ENCODE measurements at regions not wholly inside any gene's neighbourhood (a gene's known extent, or its start where the extent isn't known, plus 50 kb on each side); places are given as distances from the start of the nearest gene placed in this dataset.

DNA sequence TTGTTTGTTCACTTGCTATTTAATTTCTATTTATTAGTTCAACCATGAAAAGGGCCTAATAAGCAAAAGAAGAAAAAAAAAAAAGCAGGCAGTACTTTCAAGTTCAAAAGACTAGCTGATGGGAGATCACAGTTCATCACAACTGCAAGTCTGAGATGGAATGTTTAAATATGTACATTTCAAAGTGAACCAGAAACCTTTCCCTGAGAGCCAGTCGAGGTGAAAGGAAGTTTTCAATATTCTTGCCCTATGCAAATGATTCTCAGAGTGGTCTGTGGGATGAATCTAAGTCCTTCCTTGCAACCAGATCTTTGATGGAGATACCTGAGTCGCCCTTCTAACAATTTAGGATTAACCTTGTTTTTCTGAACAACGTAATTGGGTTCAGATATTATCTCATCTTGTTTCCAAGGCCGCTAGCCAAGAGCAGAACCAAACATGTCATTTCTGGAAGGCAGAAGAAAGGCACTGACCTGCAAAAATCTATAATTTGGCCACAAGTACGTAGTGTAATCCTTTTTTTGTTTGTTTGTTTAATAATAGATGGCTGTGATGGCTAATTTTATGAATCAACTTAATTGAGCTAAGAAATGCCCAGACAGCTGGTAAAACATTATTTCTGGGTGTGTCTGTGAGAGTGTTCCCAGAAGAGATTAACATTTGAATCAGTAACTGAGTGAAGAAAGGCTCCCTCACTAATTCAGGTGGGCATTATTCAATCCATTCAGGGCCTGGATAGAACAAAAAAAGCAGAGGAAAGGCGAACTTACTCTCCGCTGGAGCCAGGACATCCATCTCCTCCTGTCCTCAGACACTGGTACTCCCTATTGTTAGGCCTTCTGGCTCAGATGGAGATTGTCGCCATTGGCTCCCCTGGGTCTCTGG is 171.1 kb upstream of the TMPO start:
- intact Hi-C loops (cut with micrococcal nuclease): no loop called here
- Mint-ChIP-seq H3K4me3 (no peak overlapping the region), H3K9me3 (no peaks in the 10 kb centered on the region), H3K36me3 (ENCODE audit: low read depth) (no peaks in the 10 kb centered on the region), H3K27ac (no peak overlapping the region), H3K27me3 (peaks cover 4% of the 10 kb centered on the region), H3K4me1 (no peaks in the 10 kb centered on the region)
- DNase-seq: no peak

DNA sequence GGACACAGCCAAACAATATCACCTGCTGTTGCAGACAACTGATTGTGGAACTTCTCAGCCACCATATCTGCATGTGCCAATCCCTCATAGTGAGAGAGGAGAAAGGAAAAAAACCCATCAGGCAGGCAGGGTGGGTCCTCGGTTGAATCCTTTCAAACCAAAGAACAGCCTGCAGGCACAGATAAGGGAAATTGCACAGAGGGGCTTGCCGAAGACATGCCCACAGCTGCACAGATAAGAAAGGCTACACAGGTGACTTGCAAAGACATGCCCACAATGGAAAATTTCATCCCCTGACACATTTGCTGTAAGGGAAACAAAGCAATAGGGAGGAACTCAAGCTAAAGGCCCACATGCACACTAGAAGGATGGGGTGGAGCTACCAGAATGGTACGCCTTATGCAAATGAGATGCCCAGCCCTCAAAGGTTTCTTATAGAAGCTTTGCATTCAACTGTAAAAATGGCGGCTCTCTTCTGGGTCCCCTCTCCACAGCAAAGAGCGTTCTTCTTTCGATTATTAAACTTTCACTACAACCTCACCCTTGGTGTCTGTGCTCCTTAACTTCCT is 170.0 kb upstream of the TMPO start:
- H3K27ac Mint-ChIP-seq: no peak overlapping the region
- no peak for DNase-seq
- H3K4me3 Mint-ChIP-seq: no peak overlapping the region
- H3K9me3 Mint-ChIP-seq: no peaks in the 10 kb centered on the region
- H3K27me3 Mint-ChIP-seq: peaks cover 4% of the 10 kb centered on the region
- no peaks in the 10 kb centered on the region for H3K36me3 Mint-ChIP-seq (ENCODE audit: low read depth)
- no peaks in the 10 kb centered on the region for H3K4me1 Mint-ChIP-seq
- intact Hi-C loops (cut with micrococcal nuclease): no loop called here

- Mint-ChIP-seq H3K27ac (no peak overlapping the region), H3K36me3 (ENCODE audit: low read depth) (no peaks in the 10 kb centered on the region), H3K4me3 (no peak overlapping the region), H3K4me1 (no peaks in the 10 kb centered on the region), H3K27me3 (peaks cover 6% of the 10 kb centered on the region), H3K9me3 (no peaks in the 10 kb centered on the region)
- DNase-seq: no peak
- intact Hi-C loops (cut with micrococcal nuclease): no loop called here
Observed at GRCh38 chr12:98351089-98351488, 164.3 kb upstream of the TMPO start.

GRCh38 chr12:98351784-98352183 is 163.6 kb upstream of the TMPO start:
- intact Hi-C loops (cut with micrococcal nuclease): no loop called here
- H3K36me3 Mint-ChIP-seq (ENCODE audit: low read depth): no peaks in the 10 kb centered on the region
- H3K4me1 Mint-ChIP-seq: no peaks in the 10 kb centered on the region
- DNase-seq: no peak
- H3K27ac Mint-ChIP-seq: no peak overlapping the region
- peaks cover 6% of the 10 kb centered on the region for H3K27me3 Mint-ChIP-seq
- no peak overlapping the region for H3K4me3 Mint-ChIP-seq
- no peaks in the 10 kb centered on the region for H3K9me3 Mint-ChIP-seq

DNA sequence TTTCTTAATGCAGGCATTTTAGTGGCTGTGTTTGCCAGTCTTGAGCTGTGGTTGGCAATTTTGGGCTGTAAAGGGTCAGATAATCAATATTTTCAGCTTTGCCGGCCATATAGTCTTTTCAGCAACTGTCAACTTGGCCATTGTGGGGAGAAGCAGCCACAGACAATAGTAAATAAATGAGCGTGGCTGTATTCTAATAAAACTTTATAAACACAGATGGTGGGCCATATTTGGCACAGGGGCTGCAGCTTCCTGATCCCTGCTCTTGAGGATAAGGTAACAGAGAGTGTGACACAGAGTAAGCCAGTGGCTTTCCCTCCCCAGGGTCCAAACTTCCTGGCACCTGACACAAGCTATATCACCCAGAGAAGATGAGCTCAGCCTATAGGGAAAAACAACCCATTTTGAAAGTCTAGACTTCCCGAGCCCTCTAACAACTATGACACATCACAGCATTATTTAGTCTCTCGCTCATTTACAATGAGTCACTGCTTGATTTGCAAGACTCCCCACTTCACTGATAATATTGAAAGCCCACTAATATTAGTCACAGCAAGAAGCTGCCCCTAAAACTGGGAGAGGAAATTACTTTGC is 163.1 kb upstream of the TMPO start:
- Mint-ChIP-seq H3K9me3 (no peaks in the 10 kb centered on the region), H3K27me3 (peaks cover 6% of the 10 kb centered on the region), H3K36me3 (ENCODE audit: low read depth) (no peaks in the 10 kb centered on the region), H3K4me3 (no peak overlapping the region), H3K4me1 (no peaks in the 10 kb centered on the region), H3K27ac (no peak overlapping the region)
- intact Hi-C loops (cut with micrococcal nuclease): no loop called here
- no peak for DNase-seq

DNA sequence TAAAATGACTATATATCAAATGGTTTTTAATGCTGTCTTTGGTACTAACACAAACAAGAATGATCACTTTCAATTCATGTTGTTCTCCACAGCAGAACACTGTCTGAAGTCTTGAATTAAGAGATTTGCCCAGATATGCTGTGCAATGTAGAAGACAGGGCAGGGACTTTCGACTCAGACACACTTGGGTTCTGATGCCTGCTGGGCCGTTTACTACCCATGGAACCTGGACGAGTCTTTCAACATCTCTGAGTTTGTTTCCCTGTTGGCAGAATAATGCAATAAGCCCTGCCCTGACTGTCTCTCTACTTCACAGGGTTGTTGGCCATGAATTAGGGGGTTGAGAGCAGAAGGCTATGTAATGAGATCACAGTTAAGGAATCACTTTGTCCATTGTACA is 162.6 kb upstream of the TMPO start:
- no peaks in the 10 kb centered on the region for H3K4me1 Mint-ChIP-seq
- no peak overlapping the region for H3K4me3 Mint-ChIP-seq
- H3K9me3 Mint-ChIP-seq: no peaks in the 10 kb centered on the region
- peaks cover 6% of the 10 kb centered on the region for H3K27me3 Mint-ChIP-seq
- DNase-seq: no peak
- no peaks in the 10 kb centered on the region for H3K36me3 Mint-ChIP-seq (ENCODE audit: low read depth)
- intact Hi-C loops (cut with micrococcal nuclease): no loop called here
- H3K27ac Mint-ChIP-seq: no peak overlapping the region

DNA sequence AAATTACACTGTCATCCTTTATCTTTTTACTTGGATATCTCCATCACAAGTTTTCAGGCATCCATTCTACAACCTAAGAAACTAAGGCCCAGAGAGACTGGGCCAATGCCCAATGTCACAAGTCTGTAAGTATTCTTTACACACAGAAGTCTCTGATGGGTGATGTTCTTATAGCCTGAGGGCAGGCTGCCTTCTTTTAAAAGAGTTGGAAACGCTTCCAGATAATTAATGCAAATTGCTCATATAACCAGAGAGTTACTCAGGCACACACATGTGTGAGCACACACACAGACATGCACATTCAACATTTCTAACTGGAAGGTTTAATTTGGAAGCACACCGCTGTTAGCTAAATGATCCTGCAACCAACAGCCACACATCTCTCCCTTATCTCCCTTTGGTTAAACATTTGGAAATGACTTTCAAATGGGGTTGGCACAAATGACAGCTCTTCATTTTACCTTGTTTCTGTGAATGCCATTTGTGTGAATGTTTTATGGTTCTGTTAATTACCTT is 160.8 kb upstream of the TMPO start:
- Mint-ChIP-seq H3K4me1 (no peaks in the 10 kb centered on the region), H3K27ac (no peak overlapping the region), H3K27me3 (peaks cover 10% of the 10 kb centered on the region), H3K36me3 (ENCODE audit: low read depth) (no peaks in the 10 kb centered on the region), H3K9me3 (no peaks in the 10 kb centered on the region), H3K4me3 (no peak overlapping the region)
- DNase-seq: no peak
- intact Hi-C loops (cut with micrococcal nuclease): no loop called here

DNA sequence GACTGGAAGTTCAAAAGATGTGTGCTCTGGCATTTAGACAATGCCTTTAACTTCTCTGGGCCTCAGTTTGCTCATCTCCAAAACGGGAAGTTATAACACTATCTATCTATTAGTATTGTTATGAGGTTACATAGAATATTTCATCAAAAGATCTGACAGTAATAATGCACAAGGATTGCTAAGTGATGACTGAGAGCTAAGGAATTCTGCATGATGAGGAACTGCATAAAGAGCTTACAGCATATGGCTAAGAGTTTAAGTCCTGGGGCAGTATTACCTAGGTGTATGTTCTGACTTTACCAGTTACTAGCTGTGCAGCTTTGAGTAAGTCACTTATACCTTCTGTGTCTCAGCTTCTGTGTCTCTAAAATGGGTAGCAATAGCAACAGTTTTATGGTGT is 160.1 kb upstream of the TMPO start:
- no peak for DNase-seq
- no peaks in the 10 kb centered on the region for H3K9me3 Mint-ChIP-seq
- H3K4me3 Mint-ChIP-seq: no peak overlapping the region
- no peaks in the 10 kb centered on the region for H3K4me1 Mint-ChIP-seq
- no peaks in the 10 kb centered on the region for H3K36me3 Mint-ChIP-seq (ENCODE audit: low read depth)
- H3K27ac Mint-ChIP-seq: no peak overlapping the region
- peaks cover 10% of the 10 kb centered on the region for H3K27me3 Mint-ChIP-seq
- intact Hi-C loops (cut with micrococcal nuclease): no loop called here

GRCh38 chr12:98355933-98356332 is 159.5 kb upstream of the TMPO start:
- DNase-seq: no peak
- no peaks in the 10 kb centered on the region for H3K4me1 Mint-ChIP-seq
- H3K36me3 Mint-ChIP-seq (ENCODE audit: low read depth): no peaks in the 10 kb centered on the region
- intact Hi-C loops (cut with micrococcal nuclease): no loop called here
- no peak overlapping the region for H3K4me3 Mint-ChIP-seq
- no peaks in the 10 kb centered on the region for H3K9me3 Mint-ChIP-seq
- H3K27me3 Mint-ChIP-seq: peaks cover 10% of the 10 kb centered on the region
- H3K27ac Mint-ChIP-seq: no peak overlapping the region

DNA sequence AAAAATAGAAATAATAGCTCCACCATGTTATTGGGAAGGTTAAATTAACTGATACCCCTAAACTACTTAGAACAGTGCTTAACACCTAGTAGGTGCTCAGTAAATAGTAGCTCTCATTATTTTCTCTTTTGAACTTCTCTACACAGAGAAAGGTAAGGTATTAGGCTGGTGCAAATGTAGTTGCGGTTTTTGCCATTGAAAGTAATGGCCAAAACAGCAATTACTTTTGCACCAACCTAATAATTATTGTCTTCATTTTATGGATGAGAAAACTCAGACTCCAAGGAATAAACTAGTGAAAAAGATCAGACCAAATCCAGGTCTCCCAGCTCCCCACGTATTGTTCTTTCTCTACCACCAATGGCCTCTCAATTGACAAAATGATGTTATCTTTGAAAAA is 157.2 kb upstream of the TMPO start:
- no peaks in the 10 kb centered on the region for H3K36me3 Mint-ChIP-seq (ENCODE audit: low read depth)
- H3K27ac Mint-ChIP-seq: no peak overlapping the region
- DNase-seq: no peak
- peaks cover 8% of the 10 kb centered on the region for H3K27me3 Mint-ChIP-seq
- intact Hi-C loops (cut with micrococcal nuclease): no loop called here
- no peaks in the 10 kb centered on the region for H3K4me1 Mint-ChIP-seq
- H3K4me3 Mint-ChIP-seq: no peak overlapping the region
- H3K9me3 Mint-ChIP-seq: no peaks in the 10 kb centered on the region

- no peaks in the 10 kb centered on the region for H3K4me1 Mint-ChIP-seq
- H3K27me3 Mint-ChIP-seq: peaks cover 18% of the 10 kb centered on the region
- no peaks in the 10 kb centered on the region for H3K36me3 Mint-ChIP-seq (ENCODE audit: low read depth)
- H3K9me3 Mint-ChIP-seq: no peaks in the 10 kb centered on the region
- H3K4me3 Mint-ChIP-seq: no peak overlapping the region
- no peak overlapping the region for H3K27ac Mint-ChIP-seq
- DNase-seq: no peak
- intact Hi-C loops (cut with micrococcal nuclease): no loop called here
Observed at GRCh38 chr12:98359856-98360255, 155.5 kb upstream of the TMPO start.

GRCh38 chr12:98360401-98360800 is 155.0 kb upstream of the TMPO start:
- Mint-ChIP-seq H3K4me1 (no peaks in the 10 kb centered on the region), H3K36me3 (ENCODE audit: low read depth) (no peaks in the 10 kb centered on the region), H3K9me3 (no peaks in the 10 kb centered on the region), H3K4me3 (no peak overlapping the region), H3K27me3 (peaks cover 20% of the 10 kb centered on the region), H3K27ac (no peak overlapping the region)
- intact Hi-C loops (cut with micrococcal nuclease): no loop called here
- DNase-seq: no peak

GRCh38 chr12:98369581-98369980 is 145.8 kb upstream of the TMPO start:
- peaks cover 2% of the 10 kb centered on the region for H3K36me3 Mint-ChIP-seq (ENCODE audit: low read depth)
- H3K9me3 Mint-ChIP-seq: peaks cover 6% of the 10 kb centered on the region
- DNase-seq: no peak
- intact Hi-C loops (cut with micrococcal nuclease): no loop called here
- no peak overlapping the region for H3K27ac Mint-ChIP-seq
- H3K27me3 Mint-ChIP-seq: peaks cover 28% of the 10 kb centered on the region
- H3K4me3 Mint-ChIP-seq: no peak overlapping the region
- peaks cover 28% of the 10 kb centered on the region for H3K4me1 Mint-ChIP-seq

DNA sequence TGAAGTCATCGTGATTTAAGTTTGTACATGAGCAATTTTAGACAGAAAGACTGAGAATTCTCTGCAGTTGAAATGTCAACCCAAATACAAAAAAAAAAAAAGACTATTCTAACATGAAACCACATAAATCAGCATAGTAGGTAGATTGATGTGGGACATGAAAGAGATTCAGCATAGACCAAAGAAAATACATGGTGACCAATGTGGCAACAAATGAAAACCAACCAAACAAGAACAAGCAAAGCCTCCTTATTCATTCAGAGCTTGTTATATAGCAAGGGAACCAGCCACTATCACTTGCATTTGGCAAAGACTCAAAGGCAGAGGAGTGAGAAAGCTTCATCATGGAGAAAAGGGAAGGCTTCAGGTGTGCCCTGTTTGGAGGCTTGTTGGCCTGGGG is 144.4 kb upstream of the TMPO start:
- peaks cover 6% of the 10 kb centered on the region for H3K9me3 Mint-ChIP-seq
- peaks cover 28% of the 10 kb centered on the region for H3K4me1 Mint-ChIP-seq
- H3K4me3 Mint-ChIP-seq: peak overlapping the region; percentile 30
- no peak for DNase-seq
- peaks cover 32% of the 10 kb centered on the region for H3K27me3 Mint-ChIP-seq
- intact Hi-C loops (cut with micrococcal nuclease): loop anchor here (5.0 kb wide), 1 partner anchor 144 kb away; no protein-coding TSS in a partner anchor
- peak overlapping the region; percentile 27 for H3K27ac Mint-ChIP-seq
- peaks cover 2% of the 10 kb centered on the region for H3K36me3 Mint-ChIP-seq (ENCODE audit: low read depth)

Measured in activated CD4-positive, alpha-beta T cell treated with anti-CD3 and anti-CD28 coated beads, Interleukin-2, amount 10 ng/mL, durations not matched to agents 24 days and 14 days (primary cell).